ACHN (cell line): ENCODE measurements at regions not wholly inside any gene's neighbourhood (a gene's known extent, or its start where the extent isn't known, plus 50 kb on each side); places are given as distances from the start of the nearest gene placed in this dataset.

ENCODE experiments used
- DNase-seq: peaks from one replicate; pipeline ENCODE4 v3.0.0-alpha.2; 2015
- in situ Hi-C: cut with HindIII; loops from 2 replicates; pipeline ENCODE4 v1.10.0; 2017; ENCODE audit warnings: low sequenced_read_pairs, low pct_ligation_motif_present, low pct_unique_long_range_greater_than_20kb

DNA sequence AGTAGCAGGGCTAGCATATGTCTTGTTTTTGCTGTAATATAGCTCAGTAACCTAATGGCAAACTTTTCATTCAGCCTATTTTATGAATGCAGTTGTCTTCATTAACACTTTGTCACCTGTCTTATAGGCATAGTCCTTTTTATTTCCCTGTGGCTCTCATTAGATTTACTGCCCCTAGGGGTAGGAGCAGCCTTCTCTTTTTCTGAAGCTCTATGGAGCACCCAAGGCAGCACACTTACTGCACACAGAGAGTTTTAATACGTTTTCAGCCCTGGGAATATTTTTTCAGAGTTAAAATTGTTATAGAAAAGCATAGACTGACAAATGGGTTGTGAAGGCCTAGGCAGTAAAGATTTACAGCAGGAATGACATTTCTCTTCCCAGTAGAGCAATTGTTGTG, 406.8 kb downstream of the TMA16 start:
- in situ Hi-C loops, result no loop called here
- no peak for DNase-seq

DNA sequence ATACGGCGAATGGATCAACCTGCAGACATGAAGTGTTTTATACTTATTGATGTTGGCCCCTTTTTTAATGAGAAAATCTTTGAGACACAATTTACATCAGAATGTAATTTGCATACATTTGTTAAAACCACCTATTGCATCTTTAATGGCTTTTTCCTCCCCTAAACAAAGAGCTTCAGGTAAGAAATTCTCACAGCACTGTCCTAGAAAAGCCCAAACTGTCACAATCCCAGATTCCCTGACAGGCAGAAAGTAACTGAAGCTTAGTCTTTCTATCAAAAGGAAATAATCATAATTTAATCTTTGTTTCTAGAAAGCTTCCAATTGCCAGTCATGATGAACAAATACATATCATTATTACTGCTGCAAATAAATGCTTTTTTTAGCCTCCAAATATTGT, 407.9 kb downstream of the TMA16 start:
- in situ Hi-C loops, result no loop called here
- DNase-seq, result no peak

DNA sequence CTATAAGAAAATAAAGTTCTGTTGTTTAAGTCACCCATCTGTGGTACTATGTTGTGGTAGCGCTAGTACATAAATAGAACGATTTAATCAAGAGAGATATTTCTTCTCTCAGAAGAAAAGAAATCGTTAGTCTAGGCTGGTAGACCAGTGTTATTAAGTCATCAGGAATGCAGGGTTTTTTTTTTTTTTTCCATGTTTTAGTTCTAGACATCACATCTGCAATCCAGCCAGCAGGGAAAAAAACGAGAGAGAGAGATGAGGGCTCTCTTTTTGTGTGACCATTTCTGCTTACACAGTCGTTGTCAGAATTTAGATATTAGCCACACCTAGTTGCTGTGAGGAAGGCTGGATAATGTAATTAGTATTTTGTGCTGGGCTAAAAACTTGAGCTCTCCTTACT, 417.4 kb downstream of the TMA16 start:
- no peak for DNase-seq
- in situ Hi-C loops, result no loop called here

DNA sequence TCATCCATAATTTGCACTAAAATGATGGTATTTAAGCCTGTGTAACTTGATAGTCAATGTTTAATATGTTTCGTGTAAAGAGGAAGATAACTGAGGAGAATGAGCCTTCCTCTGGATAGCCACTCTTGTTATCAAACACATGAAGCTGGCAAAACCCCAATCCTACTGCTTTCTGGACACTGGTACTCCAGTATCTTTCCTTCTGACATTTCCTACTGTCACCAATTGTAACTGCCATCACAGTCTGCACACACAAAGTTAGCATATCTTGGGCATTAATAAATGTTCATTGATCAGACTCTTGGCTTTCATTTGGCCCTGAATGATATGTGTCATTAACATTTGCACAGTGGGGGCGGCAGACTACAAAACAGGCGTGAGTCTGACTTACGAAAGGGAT, 419.1 kb downstream of the TMA16 start:
- DNase-seq, result no peak
- in situ Hi-C loops, result no loop called here

DNA sequence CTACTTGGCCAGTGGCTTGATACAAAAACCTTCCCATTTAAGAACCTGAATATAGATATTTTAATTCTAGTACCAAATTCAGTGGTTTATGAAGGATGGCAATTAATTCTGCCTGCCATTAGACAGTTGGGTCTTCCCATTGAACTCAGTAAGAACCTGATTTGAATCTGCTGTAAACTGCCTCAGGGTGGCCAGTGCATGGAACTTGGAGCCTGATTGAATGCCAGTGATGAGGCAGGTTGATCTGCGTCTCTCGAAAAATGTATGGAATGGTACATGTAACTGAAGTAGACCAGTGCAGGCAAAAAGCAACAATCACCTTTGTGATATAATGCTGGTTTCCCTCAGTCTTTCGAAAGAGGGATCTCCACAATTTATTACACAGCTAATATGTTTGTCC, 421.4 kb downstream of the TMA16 start:
- in situ Hi-C loops, result no loop called here
- DNase-seq, result no peak

DNA sequence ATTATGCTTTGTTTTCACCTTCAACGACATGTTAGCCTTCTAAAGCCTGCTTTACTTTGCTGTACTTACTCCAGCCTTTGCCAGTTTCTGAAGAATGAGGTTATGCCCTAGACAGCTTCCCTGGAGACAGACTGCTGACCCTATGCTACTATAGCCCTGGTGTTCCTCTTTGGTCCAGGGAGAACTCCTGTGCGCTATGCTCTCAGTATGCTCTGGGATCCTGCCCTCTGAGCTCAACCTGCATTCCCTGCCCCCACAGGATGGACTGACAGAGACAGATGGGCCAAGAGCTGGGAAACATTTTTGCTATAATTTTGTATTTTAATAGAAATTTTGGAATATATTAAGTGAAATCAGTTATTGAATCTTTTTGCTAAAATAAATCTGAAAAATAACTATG, 425.9 kb downstream of the TMA16 start:
- DNase-seq, result no peak
- in situ Hi-C loops, result no loop called here

DNA sequence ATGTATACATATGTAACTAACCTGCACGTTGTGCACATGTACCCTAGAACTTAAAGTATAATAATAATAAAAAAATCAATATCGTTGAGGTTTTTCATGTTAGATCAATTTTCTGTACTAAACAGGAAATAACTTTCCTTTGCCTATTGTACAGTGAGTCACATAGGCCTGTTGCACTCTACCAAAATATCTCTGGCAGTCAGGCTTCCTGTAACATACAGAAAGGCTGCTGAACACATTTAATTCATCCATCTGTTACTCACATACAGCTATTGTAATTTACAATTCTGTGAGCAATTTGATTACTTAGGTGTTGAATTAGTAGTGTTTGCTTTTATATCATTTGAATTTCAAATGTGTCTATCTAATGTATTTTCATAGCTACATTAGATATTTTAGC, 427.8 kb downstream of the TMA16 start:
- DNase-seq, result peak; percentile 1
- in situ Hi-C loops, result no loop called here

DNA sequence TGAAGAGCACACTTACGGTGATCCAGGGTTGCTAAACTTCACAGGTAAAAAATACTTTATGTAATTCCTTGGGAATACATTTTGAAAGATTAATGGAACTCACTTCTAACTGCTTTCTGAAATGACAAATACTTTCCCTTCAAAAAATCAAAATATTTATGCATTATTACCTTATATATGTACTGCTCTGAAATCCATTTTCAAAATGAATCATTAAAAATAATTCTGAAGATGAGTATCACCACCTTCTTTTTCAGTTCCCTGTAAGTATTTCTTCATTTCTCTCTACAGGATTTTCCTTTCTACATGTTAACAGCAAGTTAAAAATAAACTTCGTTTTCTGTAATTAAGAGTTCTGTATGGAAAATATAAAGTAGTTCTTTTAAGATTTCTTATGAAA, 428.6 kb downstream of the TMA16 start:
- DNase-seq, result no peak
- in situ Hi-C loops, result no loop called here

DNA sequence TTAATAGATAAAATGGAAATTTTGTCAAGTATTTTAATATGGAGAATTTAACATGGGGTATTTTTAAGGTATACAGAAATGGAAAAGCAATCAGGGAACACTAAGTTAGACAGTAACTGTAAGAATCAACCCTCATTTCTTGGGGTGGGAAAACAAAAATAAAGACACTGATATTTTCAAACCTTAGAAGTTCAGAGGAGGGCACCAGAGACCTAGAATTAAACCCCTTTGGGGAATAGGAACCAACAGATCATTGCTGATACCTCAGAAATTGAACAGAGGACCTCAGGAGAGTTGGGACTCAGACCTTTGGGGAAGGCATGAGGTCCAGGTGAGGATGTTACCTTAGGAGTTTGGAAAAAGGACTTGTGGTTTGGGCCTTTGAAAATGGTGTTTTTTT, 435.6 kb downstream of the TMA16 start:
- DNase-seq, result peak; percentile 9
- in situ Hi-C loops, result no loop called here

DNA sequence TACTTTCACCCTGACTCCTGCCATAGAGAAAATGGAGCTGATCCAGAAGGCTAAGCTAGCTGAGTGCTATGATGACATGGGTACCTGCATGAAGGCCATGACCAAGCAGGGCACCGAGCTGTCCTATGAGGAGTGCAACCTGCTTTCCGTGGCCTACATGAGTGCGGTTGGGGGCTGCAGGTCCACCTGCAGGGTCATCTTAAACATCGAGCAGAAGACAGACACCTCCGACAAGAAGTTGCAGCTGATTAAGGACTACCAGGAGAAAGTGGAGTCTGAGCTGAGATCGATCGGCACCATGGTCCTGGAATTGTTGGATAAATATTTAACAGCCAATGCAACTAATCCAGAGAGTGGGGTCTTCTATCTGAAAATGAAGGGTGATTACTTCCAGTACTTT, 438.0 kb downstream of the TMA16 start:
- no peak for DNase-seq
- in situ Hi-C loops, result no loop called here

DNA sequence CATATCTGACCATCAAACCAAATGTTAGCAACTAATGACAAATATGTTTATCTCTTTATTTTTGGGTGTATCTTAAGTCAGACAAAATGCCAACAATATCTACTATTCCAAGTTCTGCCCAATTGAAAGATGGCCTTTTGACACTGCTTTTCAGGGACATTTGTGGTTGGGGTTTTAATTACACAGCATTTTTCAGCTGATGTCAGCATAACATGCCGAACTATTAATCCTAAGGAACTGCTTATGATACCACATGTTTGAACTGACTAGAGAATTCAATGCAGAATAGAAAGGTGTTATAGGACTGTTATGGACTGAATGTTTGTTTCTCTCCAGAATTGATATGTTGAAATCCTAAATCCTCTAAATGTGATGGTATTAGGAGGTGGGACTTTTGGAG, 445.1 kb downstream of the TMA16 start:
- in situ Hi-C loops, result no loop called here
- DNase-seq, result no peak

DNA sequence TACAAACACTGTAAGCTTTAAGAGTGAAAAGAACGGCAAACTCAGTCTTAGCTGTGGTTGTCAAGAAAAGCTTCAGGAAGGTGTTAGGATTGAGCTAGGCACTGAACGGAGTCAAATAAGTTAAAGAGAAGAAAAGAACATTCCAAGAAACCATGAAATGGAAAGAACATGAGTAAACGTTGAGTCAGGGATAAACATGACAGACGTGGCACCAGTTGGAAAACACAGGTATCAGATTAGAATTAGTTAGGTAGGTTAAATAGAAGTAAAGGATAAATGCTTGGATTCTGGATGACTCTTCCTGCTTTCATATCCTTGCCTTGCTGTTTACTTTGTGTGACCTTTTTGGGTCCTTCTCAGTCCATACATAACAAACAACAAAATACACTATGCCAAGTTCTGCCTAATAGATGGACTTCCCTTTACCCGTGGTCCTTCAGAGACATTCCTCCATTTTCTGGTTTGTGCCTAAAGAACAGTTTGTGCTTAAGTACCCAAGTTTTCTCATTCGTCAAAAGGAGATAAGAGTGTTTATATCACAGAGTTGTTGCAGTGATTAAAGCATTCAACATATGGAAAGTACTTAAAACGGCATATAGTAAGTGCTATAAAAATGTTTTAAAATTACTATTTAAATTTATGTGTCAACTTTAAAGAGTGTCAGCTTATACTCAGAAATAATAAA, 446.9 kb downstream of the TMA16 start:
- in situ Hi-C loops, result no loop called here
- DNase-seq, result no peak

DNA sequence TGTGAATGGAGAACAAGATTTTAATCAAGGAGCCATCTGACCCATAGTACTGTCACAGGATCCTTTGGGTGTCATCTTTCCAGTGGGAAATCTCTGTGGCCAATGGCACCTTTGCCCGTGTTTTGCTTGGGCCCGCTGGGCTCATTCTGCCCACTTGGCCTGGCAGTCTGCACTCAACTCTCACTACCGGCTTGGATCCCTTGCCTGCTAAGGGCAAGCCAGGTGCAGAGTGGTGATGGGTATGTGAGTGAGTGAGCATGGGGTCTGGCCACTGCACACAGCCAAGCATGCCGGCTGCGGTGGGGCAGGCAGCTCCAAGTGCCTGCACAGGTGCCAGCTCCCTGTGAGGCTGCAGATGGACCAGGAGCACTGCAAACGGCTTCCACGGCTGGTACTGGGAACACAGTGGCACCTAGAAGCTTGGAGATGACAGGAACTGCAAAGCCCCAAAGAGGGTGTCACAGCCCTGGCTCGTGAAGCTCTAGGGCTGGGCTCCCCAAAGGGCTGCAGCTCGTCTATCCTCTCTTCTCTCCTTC, 454.5 kb downstream of the TMA16 start:
- DNase-seq, result no peak
- in situ Hi-C loops, result no loop called here

DNA sequence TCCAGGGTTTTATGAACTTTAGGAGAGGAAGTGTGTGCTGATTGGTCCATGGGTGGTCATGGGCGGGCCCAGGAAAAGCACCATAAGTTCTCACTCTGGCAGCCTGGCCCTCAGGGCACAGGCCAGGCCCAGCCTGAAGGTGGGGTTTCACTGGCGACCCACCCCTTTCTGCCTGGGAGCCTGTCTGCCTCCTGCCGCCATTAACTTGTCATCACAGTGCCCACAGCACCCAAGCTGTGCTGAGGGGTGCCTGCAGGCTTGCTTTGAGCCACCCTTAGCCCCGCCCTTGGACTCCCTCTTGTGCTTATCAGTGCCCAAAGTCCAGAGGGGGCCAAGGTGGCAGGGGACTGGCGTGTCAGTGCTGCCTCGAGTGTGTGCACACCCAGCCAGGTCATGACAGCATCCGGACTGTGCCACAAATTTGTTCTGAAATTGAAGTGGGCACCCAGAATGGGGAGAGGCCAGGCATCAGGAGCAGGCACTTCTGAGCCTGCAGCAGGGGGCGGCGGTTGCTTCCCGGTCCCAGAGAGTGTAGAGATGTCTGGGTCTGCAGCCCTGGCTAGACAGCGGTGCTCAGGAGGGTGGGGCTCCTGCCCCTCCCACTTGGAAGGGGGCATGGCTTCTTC, 455.6 kb downstream of the TMA16 start:
- no peak for DNase-seq
- in situ Hi-C loops, result no loop called here

DNA sequence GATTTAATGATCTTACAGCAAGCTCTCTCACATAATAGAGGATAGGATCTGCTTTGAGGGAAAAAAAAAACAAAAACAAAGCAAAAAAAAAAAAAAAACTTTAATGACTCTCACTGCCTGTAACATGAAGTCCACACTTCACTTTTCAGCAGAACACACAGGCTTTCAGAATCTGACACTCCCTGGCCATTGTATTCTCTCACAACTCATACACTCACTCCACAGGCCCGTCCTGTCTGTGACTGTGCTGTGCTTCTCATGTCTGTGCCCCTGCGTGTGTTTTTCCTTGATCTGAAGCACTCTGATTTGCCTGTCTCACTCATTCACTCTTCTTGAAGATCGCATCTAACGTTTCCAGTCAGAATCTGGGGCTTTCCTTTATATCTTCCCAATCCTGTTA, 460.8 kb downstream of the TMA16 start:
- in situ Hi-C loops, result no loop called here
- DNase-seq, result no peak

DNA sequence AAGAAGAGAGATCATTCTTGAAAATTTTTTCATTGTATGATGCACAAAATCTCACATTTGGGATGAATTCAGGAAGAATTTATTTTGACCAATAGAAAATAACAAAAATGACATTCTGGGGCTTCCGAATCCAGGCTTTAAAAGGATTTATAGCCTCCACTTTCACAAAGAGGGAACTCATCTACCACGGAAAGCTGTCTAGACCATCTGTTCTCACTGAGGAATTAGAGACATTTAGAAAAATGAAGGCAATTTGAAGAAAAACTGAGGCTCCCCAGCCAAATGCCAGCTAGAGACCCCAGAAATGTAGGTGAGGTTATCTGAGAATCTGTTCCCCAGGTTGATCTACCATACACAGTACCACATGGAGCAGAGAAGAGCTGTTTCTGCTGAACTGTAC, 464.3 kb downstream of the TMA16 start:
- in situ Hi-C loops, result no loop called here
- DNase-seq, result no peak

DNA sequence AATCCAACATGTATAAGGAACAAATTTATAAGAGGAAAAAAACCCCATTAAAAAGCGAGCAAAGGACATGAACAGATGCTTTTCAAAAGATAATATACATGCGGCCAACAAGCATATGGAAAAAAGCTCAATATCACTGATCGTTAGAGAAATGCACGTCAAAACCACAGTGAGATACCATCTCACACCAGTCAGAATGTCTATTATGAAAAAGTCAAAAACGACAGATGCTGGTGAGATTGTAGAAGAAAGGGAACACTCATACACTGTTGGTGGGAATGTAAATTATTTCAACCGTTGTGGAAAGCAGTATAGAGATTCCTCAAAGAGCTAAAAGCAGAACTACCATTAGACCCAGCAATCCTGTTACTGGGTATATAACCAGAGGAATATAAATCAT, 465.4 kb downstream of the TMA16 start:
- in situ Hi-C loops, result no loop called here

DNA sequence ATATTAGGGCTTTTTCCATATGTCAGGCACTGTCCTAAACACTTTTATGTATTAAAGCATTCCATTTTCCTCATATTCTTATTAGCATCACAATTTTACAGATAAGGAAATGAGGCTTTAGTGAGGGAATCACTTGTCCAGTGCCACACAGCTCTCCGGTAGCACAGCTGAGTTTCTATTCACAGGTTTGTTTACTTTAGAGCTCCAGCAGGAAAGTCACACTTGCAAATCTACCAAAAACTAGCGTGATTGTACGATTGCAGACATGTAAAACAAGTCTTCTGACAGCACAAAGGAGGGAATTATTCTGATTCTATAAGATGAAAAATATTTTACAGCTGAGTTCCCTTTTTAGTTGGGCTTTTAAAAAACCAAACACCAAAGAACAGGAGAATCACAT, 472.1 kb downstream of the TMA16 start:
- in situ Hi-C loops, result no loop called here

More for the DNA sequence above, 465.4 kb downstream of the TMA16 start:
- DNase-seq, result no peak

DNA sequence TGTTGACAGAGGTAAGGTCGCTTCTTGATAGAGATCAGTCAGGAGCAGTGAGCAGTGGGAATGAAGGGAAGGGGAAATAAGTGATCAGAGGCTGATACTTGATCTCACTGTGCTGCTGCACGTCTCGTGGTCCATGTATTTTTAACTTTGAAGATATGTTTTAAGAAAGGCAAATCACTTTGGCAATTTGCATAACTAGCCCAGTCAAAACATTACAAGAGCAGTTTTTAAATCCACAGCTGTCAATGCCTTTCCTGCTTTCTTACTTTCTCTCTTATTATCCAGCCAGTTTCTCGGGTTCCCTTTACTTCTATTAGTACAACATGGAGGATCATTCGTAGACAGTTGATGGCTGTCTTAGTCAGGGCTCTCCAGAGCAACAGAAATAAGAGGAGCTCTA, 472.8 kb downstream of the TMA16 start:
- no peak for DNase-seq
- in situ Hi-C loops, result no loop called here

More for the DNA sequence above, 472.1 kb downstream of the TMA16 start:
- DNase-seq, result no peak

DNA sequence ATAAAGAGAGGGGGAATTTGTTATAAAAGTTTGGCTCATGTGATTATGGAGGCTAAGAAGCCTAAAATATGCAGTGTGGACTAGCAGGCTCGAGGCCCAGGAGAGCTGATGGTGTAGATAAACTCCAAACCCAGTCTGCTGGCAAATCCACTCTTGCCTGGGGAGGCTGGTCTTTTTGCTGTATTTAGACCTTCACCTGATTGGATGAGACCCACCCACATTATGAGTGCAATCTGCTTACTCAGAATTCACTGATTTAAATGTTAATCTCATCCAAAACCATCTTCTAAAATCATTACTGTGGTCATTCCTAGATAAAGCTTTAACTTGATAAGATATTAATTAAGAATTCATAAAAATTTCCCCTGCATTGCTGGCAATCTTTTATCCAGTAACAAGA, 473.2 kb downstream of the TMA16 start:
- in situ Hi-C loops, result no loop called here
- no peak for DNase-seq
